GM12878 (cell line): ENCODE measurements at regions not wholly inside any gene's neighbourhood (a gene's known extent, or its start where the extent isn't known, plus 50 kb on each side); places are given as distances from the start of the nearest gene placed in this dataset.

Source experiments
- ATAC-seq: fragments of 200-7000 bp; cut with Tn5 transposase; 3 replicates; pipeline ENCODE4 v1.9.1; 2020; ENCODE audit warnings: mild to moderate bottlenecking, moderate library complexity
- BruUV-seq: library from RNA; stranded (reverse); fragments of 400-500 nt; replicated peaks from 2 replicates; lab custom pipeline; 2021; lab: Mats Ljungman, UMichigan
- CTCF ChIA-PET: fragments of 300-600 bp; sonication (Branson Sonifier 250); formaldehyde crosslinking; extraction: SDS; loops from one replicate; lab custom pipeline; 2021; ENCODE audit warnings: inconsistent platforms; lab: Yijun Ruan, JAX
- POLR2A ChIA-PET: fragments of 350-600 bp; formaldehyde crosslinking; extraction: SDS; loops from one replicate; lab custom pipeline; 2021; ENCODE audit warnings: inconsistent platforms; lab: Charles Lee
- RAD21 ChIA-PET: fragments of 300-600 bp; sonication (Branson Sonifier 250); formaldehyde crosslinking; loops from one replicate; lab custom pipeline; 2023; ENCODE audit warnings: antibody characterized with exemption; ENCODE audit not compliant: unreplicated experiment; lab: Charles Lee
- SMC1A ChIA-PET: fragments of 300-600 bp; sonication (Branson Sonifier 250); formaldehyde crosslinking; loops from one replicate; lab custom pipeline; 2023; ENCODE audit not compliant: unreplicated experiment, uncharacterized antibody; lab: Charles Lee
- DNase-seq: peaks from one replicate; pipeline ENCODE4 v3.0.0-alpha.2; 2011; ENCODE audit warnings: low read depth, low spot score
- FAIRE-seq: peaks from 3 replicates; lab custom pipeline; 2011; peaks lifted over from hg19 to GRCh38; lab: Jason Lieb, UNC
- H2AFZ ChIP-seq: 2 replicates; pipeline ENCODE4 v1.6.0; 2011; ENCODE audit warnings: low read depth, low read length, control low read depth; ENCODE audit not compliant: control insufficient read depth
- H3K27ac ChIP-seq: 2 replicates; pipeline ENCODE4 v1.5.1; 2011; ENCODE audit warnings: control low read depth; ENCODE audit not compliant: control insufficient read depth, insufficient read depth
- H3K27me3 ChIP-seq, 2 experiments: replicated peaks in 1 of 2; 2 replicates each; pipeline versions ENCODE4 v1.6.0 to v1.6.1; 2011; ENCODE audit warnings: low read length in 1 of 2; ENCODE audit not compliant: control insufficient read depth in 2 of 2, insufficient read depth in 2 of 2
- H3K36me3 ChIP-seq, 2 experiments: 2 replicates each; pipeline ENCODE4 v1.5.1; 2011; ENCODE audit warnings: low read length in 1 of 2; ENCODE audit not compliant: control insufficient read depth in 2 of 2, insufficient read depth in 2 of 2
- H3K4me1 ChIP-seq: 2 replicates; pipeline ENCODE4 v1.6.1; 2011; ENCODE audit warnings: mild to moderate bottlenecking, low read length, moderate library complexity, mixed read lengths; ENCODE audit not compliant: control insufficient read depth, insufficient read depth
- H3K4me2 ChIP-seq: 2 replicates; pipeline ENCODE4 v1.6.0; 2011; ENCODE audit warnings: control low read depth; ENCODE audit not compliant: control insufficient read depth, insufficient read depth
- H3K4me3 ChIP-seq: fragments of 200-600 bp; sonication (generic); 2 replicates; pipeline ENCODE4 v1.5.1; 2016
- H3K79me2 ChIP-seq: 2 replicates; pipeline ENCODE4 v1.6.0; 2011; ENCODE audit warnings: low read length; ENCODE audit not compliant: control insufficient read depth, insufficient read depth
- H3K9ac ChIP-seq: 2 replicates; pipeline ENCODE4 v1.8.0; 2011; ENCODE audit warnings: low read length, control low read depth, mixed read lengths; ENCODE audit not compliant: control insufficient read depth, insufficient read depth
- H3K9me3 ChIP-seq: replicated peaks from 3 replicates; pipeline ENCODE4 v1.5.1; 2011; ENCODE audit warnings: mild to moderate bottlenecking, low read length; ENCODE audit not compliant: control insufficient read depth, insufficient read depth
- H4K20me1 ChIP-seq: 2 replicates; pipeline ENCODE4 v1.6.0; 2011; ENCODE audit not compliant: control insufficient read depth, insufficient read depth
- FOXK2 ChIP-seq: fragments of 450-650 bp; IDR thresholded peaks from 2 replicates; pipeline ENCODE4 v1.6.1; 2017; ENCODE audit warnings: mild to moderate bottlenecking, moderate library complexity
- GATAD2B ChIP-seq: fragments of 450-650 bp; conservative IDR thresholded peaks from 2 replicates; pipeline ENCODE4 v1.6.1; 2017; ENCODE audit warnings: low read depth, mild to moderate bottlenecking, moderate library complexity
- NR2C2 ChIP-seq: IDR thresholded peaks from 2 replicates; pipeline ENCODE4 v1.6.1; 2011; ENCODE audit warnings: borderline replicate concordance, low read depth; ENCODE audit not compliant: control insufficient read depth, insufficient read length
- POLR2A ChIP-seq: IDR thresholded peaks from 2 replicates; pipeline ENCODE4 v1.6.1; 2011; ENCODE audit warnings: low read depth, mild to moderate bottlenecking, low read length
- POLR2AphosphoS2 ChIP-seq: IDR thresholded peaks from 2 replicates; pipeline ENCODE4 v1.6.1; 2011; ENCODE audit warnings: low read depth, mild to moderate bottlenecking, low read length, improper control_type of control experiment, moderate library complexity
- SIN3A ChIP-seq: IDR thresholded peaks from 2 replicates; pipeline ENCODE4 v1.6.1; 2012; ENCODE audit warnings: low read depth, low read length, improper control_type of control experiment
- STAT3 ChIP-seq: IDR thresholded peaks from 2 replicates; pipeline ENCODE4 v1.6.1; 2011; ENCODE audit warnings: low read depth, low read length, improper control_type of control experiment
- ZNF274 ChIP-seq: IDR thresholded peaks from one replicate; pipeline ENCODE4 v1.8.0; 2011; ENCODE audit not compliant: insufficient read length, insufficient read depth
- WGBS: methylation state at CpG from one replicate; pipeline ENCODE4 v1.1.6; 2016; ENCODE audit warnings: low lambda C conversion rate; ENCODE audit not compliant: insufficient replicate concordance, insufficient coverage; ENCODE audit errors: missing lambda C conversion rate; 5-methylcytosine and 5-hydroxymethylcytosine counted together
- in situ Hi-C: fragments of 300-500 bp; cut with MboI; formaldehyde crosslinking; loops from 9 replicates; pipeline ENCODE4 v1.14.3; 2018; ENCODE audit warnings: mixed read lengths
- intact Hi-C: fragments of 100-400 bp; cut with micrococcal nuclease; formaldehyde crosslinking; loops from one replicate; pipeline ENCODE4 v1.14.2; 2022; ENCODE audit not compliant: unreplicated experiment
- TF ChIP-seq, protein P1 (sequence below): fragments of 450-650 bp; IDR thresholded peaks from 2 replicates; pipeline ENCODE4 v1.6.1; 2017; ENCODE audit warnings: mild to moderate bottlenecking, moderate library complexity
- TF ChIP-seq, protein P2 (sequence below): fragments of 450-650 bp; IDR thresholded peaks from 2 replicates; pipeline ENCODE4 v1.6.1; 2017; ENCODE audit warnings: mild to moderate bottlenecking, low read depth, inconsistent platforms; ENCODE audit not compliant: poor library complexity, severe bottlenecking
- TF ChIP-seq, protein P3 (sequence below): IDR thresholded peaks from 2 replicates; pipeline ENCODE4 v1.6.1; 2012; ENCODE audit warnings: low read length, inconsistent platforms
- TF ChIP-seq, protein P4 (sequence below): fragments of 450-650 bp; formaldehyde crosslinking; IDR thresholded peaks from 2 replicates; pipeline ENCODE4 v1.4.0; 2020; ENCODE audit warnings: mild to moderate bottlenecking, moderate library complexity

- TF ChIP-seq POLR2A (no peak), NR2C2 (no peak), ZNF274 (no peak), STAT3 (no peak), GATAD2B (no peak), FOXK2 (no peak)
- TF ChIP-seq, protein P1, sequence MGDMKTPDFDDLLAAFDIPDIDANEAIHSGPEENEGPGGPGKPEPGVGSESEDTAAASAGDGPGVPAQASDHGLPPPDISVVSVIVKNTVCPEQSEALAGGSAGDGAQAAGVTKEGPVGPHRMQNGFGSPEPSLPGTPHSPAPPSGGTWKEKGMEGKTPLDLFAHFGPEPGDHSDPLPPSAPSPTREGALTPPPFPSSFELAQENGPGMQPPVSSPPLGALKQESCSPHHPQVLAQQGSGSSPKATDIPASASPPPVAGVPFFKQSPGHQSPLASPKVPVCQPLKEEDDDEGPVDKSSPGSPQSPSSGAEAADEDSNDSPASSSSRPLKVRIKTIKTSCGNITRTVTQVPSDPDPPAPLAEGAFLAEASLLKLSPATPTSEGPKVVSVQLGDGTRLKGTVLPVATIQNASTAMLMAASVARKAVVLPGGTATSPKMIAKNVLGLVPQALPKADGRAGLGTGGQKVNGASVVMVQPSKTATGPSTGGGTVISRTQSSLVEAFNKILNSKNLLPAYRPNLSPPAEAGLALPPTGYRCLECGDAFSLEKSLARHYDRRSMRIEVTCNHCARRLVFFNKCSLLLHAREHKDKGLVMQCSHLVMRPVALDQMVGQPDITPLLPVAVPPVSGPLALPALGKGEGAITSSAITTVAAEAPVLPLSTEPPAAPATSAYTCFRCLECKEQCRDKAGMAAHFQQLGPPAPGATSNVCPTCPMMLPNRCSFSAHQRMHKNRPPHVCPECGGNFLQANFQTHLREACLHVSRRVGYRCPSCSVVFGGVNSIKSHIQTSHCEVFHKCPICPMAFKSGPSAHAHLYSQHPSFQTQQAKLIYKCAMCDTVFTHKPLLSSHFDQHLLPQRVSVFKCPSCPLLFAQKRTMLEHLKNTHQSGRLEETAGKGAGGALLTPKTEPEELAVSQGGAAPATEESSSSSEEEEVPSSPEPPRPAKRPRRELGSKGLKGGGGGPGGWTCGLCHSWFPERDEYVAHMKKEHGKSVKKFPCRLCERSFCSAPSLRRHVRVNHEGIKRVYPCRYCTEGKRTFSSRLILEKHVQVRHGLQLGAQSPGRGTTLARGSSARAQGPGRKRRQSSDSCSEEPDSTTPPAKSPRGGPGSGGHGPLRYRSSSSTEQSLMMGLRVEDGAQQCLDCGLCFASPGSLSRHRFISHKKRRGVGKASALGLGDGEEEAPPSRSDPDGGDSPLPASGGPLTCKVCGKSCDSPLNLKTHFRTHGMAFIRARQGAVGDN: no peak
- TF ChIP-seq, all 136 proteins: peak for 0
Observed at GRCh38 chr3:80767604-80768003, 993.8 kb downstream of the GBE1 start (continued).

DNA sequence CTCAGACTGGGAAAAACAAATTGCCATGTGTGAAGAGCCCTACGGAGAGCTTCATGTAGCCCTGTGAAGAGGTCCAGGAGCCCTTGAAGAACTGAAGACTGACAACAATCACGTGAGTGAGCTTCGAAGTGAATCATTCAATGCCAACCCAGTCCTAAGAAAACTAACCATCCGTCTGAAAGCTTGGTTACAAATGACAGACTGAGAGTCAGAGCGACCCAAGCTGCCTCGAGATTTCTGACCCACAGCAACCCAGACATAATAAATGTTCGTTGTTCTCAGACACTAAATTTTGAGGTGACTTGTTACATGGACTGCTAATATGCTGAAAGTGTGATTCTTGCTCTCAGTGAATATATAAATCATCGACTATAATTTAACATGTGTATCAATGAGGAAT, 987.2 kb upstream of the ROBO1 start:
- ChIA-PET SMC1A (interaction anchor here (0.7 kb wide), 1 partner anchor 16 kb away, joined by 3 read pairs; no protein-coding TSS in a partner anchor), CTCF (interaction anchor here (0.6 kb wide), 1 partner anchor 580 kb away, joined by 3 read pairs; no protein-coding TSS in a partner anchor), POLR2A (no interaction called here), RAD21 (no interaction called here)
- H3K27ac ChIP-seq: no peak overlapping the region
- intact Hi-C loops (no loop called here), in situ Hi-C loops (no loop called here)
- H4K20me1 ChIP-seq: no peaks in the 10 kb centered on the region
- H3K9me3 ChIP-seq: no peaks in the 10 kb centered on the region
- no peaks in the 10 kb centered on the region for H3K27me3 ChIP-seq
- no peak overlapping the region for H3K9ac ChIP-seq
- TF ChIP-seq, protein P2, sequence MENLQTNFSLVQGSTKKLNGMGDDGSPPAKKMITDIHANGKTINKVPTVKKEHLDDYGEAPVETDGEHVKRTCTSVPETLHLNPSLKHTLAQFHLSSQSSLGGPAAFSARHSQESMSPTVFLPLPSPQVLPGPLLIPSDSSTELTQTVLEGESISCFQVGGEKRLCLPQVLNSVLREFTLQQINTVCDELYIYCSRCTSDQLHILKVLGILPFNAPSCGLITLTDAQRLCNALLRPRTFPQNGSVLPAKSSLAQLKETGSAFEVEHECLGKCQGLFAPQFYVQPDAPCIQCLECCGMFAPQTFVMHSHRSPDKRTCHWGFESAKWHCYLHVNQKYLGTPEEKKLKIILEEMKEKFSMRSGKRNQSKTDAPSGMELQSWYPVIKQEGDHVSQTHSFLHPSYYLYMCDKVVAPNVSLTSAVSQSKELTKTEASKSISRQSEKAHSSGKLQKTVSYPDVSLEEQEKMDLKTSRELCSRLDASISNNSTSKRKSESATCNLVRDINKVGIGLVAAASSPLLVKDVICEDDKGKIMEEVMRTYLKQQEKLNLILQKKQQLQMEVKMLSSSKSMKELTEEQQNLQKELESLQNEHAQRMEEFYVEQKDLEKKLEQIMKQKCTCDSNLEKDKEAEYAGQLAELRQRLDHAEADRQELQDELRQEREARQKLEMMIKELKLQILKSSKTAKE: no peak
- TF ChIP-seq SIN3A: no peak
- TF ChIP-seq, protein P3, sequence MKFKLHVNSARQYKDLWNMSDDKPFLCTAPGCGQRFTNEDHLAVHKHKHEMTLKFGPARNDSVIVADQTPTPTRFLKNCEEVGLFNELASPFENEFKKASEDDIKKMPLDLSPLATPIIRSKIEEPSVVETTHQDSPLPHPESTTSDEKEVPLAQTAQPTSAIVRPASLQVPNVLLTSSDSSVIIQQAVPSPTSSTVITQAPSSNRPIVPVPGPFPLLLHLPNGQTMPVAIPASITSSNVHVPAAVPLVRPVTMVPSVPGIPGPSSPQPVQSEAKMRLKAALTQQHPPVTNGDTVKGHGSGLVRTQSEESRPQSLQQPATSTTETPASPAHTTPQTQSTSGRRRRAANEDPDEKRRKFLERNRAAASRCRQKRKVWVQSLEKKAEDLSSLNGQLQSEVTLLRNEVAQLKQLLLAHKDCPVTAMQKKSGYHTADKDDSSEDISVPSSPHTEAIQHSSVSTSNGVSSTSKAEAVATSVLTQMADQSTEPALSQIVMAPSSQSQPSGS: no peak
- no peak for TF ChIP-seq POLR2AphosphoS2
- TF ChIP-seq, protein P4, sequence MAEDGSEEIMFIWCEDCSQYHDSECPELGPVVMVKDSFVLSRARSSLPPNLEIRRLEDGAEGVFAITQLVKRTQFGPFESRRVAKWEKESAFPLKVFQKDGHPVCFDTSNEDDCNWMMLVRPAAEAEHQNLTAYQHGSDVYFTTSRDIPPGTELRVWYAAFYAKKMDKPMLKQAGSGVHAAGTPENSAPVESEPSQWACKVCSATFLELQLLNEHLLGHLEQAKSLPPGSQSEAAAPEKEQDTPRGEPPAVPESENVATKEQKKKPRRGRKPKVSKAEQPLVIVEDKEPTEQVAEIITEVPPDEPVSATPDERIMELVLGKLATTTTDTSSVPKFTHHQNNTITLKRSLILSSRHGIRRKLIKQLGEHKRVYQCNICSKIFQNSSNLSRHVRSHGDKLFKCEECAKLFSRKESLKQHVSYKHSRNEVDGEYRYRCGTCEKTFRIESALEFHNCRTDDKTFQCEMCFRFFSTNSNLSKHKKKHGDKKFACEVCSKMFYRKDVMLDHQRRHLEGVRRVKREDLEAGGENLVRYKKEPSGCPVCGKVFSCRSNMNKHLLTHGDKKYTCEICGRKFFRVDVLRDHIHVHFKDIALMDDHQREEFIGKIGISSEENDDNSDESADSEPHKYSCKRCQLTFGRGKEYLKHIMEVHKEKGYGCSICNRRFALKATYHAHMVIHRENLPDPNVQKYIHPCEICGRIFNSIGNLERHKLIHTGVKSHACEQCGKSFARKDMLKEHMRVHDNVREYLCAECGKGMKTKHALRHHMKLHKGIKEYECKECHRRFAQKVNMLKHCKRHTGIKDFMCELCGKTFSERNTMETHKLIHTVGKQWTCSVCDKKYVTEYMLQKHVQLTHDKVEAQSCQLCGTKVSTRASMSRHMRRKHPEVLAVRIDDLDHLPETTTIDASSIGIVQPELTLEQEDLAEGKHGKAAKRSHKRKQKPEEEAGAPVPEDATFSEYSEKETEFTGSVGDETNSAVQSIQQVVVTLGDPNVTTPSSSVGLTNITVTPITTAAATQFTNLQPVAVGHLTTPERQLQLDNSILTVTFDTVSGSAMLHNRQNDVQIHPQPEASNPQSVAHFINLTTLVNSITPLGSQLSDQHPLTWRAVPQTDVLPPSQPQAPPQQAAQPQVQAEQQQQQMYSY (CRISPR knock-in tag): no peak
- ATAC-seq (no peak), DNase-seq (no peak), FAIRE-seq (no peak)
- WGBS: 56% methylated on average over 8 of the region's 8 CpGs
- H3K4me1 ChIP-seq: no peaks in the 10 kb centered on the region
- no peaks in the 10 kb centered on the region for H3K36me3 ChIP-seq
- H3K4me3 ChIP-seq: no peak overlapping the region
- no peaks in the 10 kb centered on the region for H3K79me2 ChIP-seq
- no peak overlapping the region for H2AFZ ChIP-seq
- H3K4me2 ChIP-seq: no peak overlapping the region
- no TSS peak for BruUV-seq
